Activated CD8-positive, alpha-beta T cell treated with anti-CD3 and anti-CD28 coated beads, Interleukin-2, amount 10 ng/mL, durations not matched to agents 7 days and 5 days (primary cell): ENCODE measurements at regions not wholly inside any gene's neighbourhood (a gene's known extent, or its start where the extent isn't known, plus 50 kb on each side); places are given as distances from the start of the nearest gene placed in this dataset.

Source experiments
- ATAC-seq: fragments of 150-1000 bp; cut with Tn5 transposase; one replicate; pipeline ENCODE4 v1.10.0; 2021; ENCODE audit warnings: moderate library complexity
- CTCF ChIA-PET: fragments of 350-600 bp; sonication (Branson Sonifier 250); formaldehyde crosslinking; loops from one replicate; lab custom pipeline; 2021; ENCODE audit warnings: antibody characterized with exemption; lab: Charles Lee
- POLR2A ChIA-PET: fragments of 350-600 bp; sonication (Branson Sonifier 250); formaldehyde crosslinking; loops from one replicate; lab custom pipeline; 2021; ENCODE audit warnings: antibody characterized with exemption; lab: Charles Lee
- DNase-seq: peaks from one replicate; pipeline ENCODE4 v3.0.0-alpha.2; 2020
- H3K27ac Mint-ChIP-seq: one replicate; pipeline ENCODE4 v1.8.0; 2021; ENCODE audit warnings: mild to moderate bottlenecking, mixed read lengths
- H3K27me3 Mint-ChIP-seq: one replicate; pipeline ENCODE4 v1.8.0; 2021; ENCODE audit warnings: low read depth, mixed read lengths
- H3K36me3 Mint-ChIP-seq: one replicate; pipeline ENCODE4 v1.8.0; 2021; ENCODE audit warnings: low read depth, mixed read lengths
- H3K4me1 Mint-ChIP-seq: one replicate; pipeline ENCODE4 v1.8.0; 2021; ENCODE audit warnings: low read depth, mixed read lengths
- H3K4me3 Mint-ChIP-seq: one replicate; pipeline ENCODE4 v1.8.0; 2021; ENCODE audit warnings: mild to moderate bottlenecking, mixed read lengths
- H3K9me3 Mint-ChIP-seq: one replicate; pipeline ENCODE4 v1.8.0; 2022; ENCODE audit warnings: mixed read lengths; ENCODE audit not compliant: insufficient read depth

DNA sequence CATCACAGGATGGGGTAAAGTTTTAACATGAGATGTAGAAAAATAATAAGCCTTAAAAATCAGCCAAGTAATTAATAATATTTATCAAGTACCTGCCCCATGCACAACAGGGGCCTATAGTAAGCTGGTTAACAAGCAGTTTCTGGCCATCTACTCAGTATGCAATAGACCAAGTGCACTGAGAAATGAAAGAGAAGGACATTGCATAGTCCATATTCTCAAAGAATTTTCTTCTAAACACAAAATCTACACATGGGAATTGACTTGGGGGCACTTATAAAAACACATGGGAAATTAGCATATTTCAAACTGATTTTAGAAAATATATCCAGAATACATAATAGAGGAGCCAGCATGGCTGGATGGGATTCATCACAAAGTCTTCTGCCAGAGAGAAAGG, 109.5 kb downstream of the DIO2 start:
- CTCF ChIA-PET, result no interaction called here
- ATAC-seq, result no peak
- no peak for DNase-seq
- H3K36me3 Mint-ChIP-seq, result no peaks in the 10 kb centered on the region
- no peaks in the 10 kb centered on the region for H3K27me3 Mint-ChIP-seq
- no peak overlapping the region for H3K4me3 Mint-ChIP-seq
- H3K27ac Mint-ChIP-seq, result no peak overlapping the region
- H3K9me3 Mint-ChIP-seq, result peaks cover 5% of the 10 kb centered on the region
- POLR2A ChIA-PET, result no interaction called here
- no peaks in the 10 kb centered on the region for H3K4me1 Mint-ChIP-seq

- Mint-ChIP-seq H3K9me3 (peaks cover 5% of the 10 kb centered on the region), H3K4me1 (no peaks in the 10 kb centered on the region), H3K36me3 (no peaks in the 10 kb centered on the region), H3K27me3 (no peaks in the 10 kb centered on the region), H3K27ac (no peak overlapping the region), H3K4me3 (no peak overlapping the region)
- ATAC-seq (no peak), DNase-seq (no peak)
- POLR2A ChIA-PET, result no interaction called here
- CTCF ChIA-PET, result no interaction called here
Observed at GRCh38 chr14:80100681-80101080, 110.6 kb downstream of the DIO2 start.

- Mint-ChIP-seq H3K4me1 (no peaks in the 10 kb centered on the region), H3K4me3 (no peak overlapping the region), H3K27me3 (no peaks in the 10 kb centered on the region), H3K27ac (no peak overlapping the region), H3K36me3 (no peaks in the 10 kb centered on the region), H3K9me3 (peaks cover 5% of the 10 kb centered on the region)
- CTCF ChIA-PET, result no interaction called here
- DNase-seq, result no peak
- no peak for ATAC-seq
- POLR2A ChIA-PET, result no interaction called here
Observed at GRCh38 chr14:80095623-80096022, 115.7 kb downstream of the DIO2 start.

GRCh38 chr14:80087411-80087810, 123.9 kb downstream of the DIO2 start:
- CTCF ChIA-PET, result no interaction called here
- Mint-ChIP-seq H3K4me1 (no peaks in the 10 kb centered on the region), H3K9me3 (no peaks in the 10 kb centered on the region), H3K27ac (no peak overlapping the region), H3K36me3 (no peaks in the 10 kb centered on the region), H3K27me3 (no peaks in the 10 kb centered on the region), H3K4me3 (no peak overlapping the region)
- POLR2A ChIA-PET, result no interaction called here
- ATAC-seq (no peak), DNase-seq (no peak)

DNA sequence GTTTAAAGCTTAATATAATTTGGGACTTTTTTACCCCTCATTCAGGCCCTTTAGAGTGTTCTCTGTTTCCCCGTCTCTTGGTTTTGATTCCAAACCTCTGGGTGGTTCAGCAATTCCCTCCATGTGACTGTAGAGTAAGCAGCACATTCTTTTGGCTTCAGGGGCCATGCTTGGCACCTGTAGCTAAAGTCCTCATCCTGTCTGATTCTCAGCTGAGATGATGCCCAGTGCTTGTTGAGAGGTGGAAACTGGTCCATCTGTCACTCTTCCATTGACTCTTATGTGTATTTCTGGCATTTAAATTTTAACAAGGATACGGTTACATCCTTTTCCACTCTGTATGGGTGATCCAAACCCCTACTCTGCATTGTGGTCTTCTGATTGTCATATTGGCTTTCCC, 127.1 kb downstream of the DIO2 start:
- Mint-ChIP-seq H3K27ac (no peak overlapping the region), H3K9me3 (no peaks in the 10 kb centered on the region), H3K36me3 (no peaks in the 10 kb centered on the region), H3K4me1 (no peaks in the 10 kb centered on the region), H3K27me3 (no peaks in the 10 kb centered on the region), H3K4me3 (no peak overlapping the region)
- CTCF ChIA-PET, result no interaction called here
- ATAC-seq (no peak), DNase-seq (no peak)
- POLR2A ChIA-PET, result no interaction called here

DNA sequence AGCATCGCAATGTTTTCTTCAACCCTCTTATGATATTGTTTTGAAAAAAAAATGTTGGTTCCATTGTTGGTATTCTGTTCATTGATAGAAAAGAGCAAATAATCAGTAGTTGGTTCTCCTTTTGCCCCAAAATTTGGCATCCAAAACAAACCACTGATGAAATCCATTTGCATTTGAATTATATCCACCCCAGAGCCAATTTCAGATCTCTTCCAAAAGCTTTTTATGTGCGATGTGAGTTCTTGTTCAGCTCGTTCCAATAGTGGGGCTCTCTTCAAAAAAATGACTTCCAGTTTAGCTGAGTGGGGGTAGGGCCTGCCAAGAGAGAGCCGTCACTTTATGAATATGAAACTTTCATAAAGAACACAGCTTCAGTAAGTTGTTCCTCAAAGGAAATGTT, 130.7 kb downstream of the DIO2 start:
- Mint-ChIP-seq H3K27ac (no peak overlapping the region), H3K36me3 (no peaks in the 10 kb centered on the region), H3K27me3 (no peaks in the 10 kb centered on the region), H3K9me3 (peaks cover 2% of the 10 kb centered on the region), H3K4me3 (no peak overlapping the region), H3K4me1 (no peaks in the 10 kb centered on the region)
- ChIA-PET POLR2A (no interaction called here), CTCF (no interaction called here)
- ATAC-seq, result no peak
- DNase-seq, result no peak

GRCh38 chr14:80078501-80078900, 132.8 kb downstream of the DIO2 start:
- ChIA-PET CTCF (no interaction called here), POLR2A (no interaction called here)
- ATAC-seq, result no peak
- H3K4me3 Mint-ChIP-seq, result no peak overlapping the region
- H3K27me3 Mint-ChIP-seq, result no peaks in the 10 kb centered on the region
- no peak overlapping the region for H3K27ac Mint-ChIP-seq
- DNase-seq, result no peak
- peaks cover 6% of the 10 kb centered on the region for H3K9me3 Mint-ChIP-seq
- H3K4me1 Mint-ChIP-seq, result no peaks in the 10 kb centered on the region
- no peaks in the 10 kb centered on the region for H3K36me3 Mint-ChIP-seq

GRCh38 chr14:80077262-80077661, 134.0 kb downstream of the DIO2 start:
- H3K27me3 Mint-ChIP-seq, result no peaks in the 10 kb centered on the region
- POLR2A ChIA-PET, result no interaction called here
- CTCF ChIA-PET, result no interaction called here

GRCh38 chr14:80074900-80075574, 136.3 kb downstream of the DIO2 start:
- Mint-ChIP-seq H3K36me3 (no peaks in the 10 kb centered on the region), H3K4me1 (no peaks in the 10 kb centered on the region), H3K27ac (no peak overlapping the region), H3K9me3 (peaks cover 12% of the 10 kb centered on the region), H3K27me3 (no peaks in the 10 kb centered on the region), H3K4me3 (no peak overlapping the region)
- CTCF ChIA-PET, result interaction anchor here (0.6 kb wide), 1 partner anchor 9 kb away, joined by 3 read pairs; no protein-coding TSS in a partner anchor
- POLR2A ChIA-PET, result no interaction called here
- ATAC-seq (no peak), DNase-seq (no peak)

More at GRCh38 chr14:80077262-80077661, 134.0 kb downstream of the DIO2 start:
- no peak for ATAC-seq
- Mint-ChIP-seq H3K4me1 (no peaks in the 10 kb centered on the region), H3K27ac (no peak overlapping the region), H3K9me3 (peaks cover 7% of the 10 kb centered on the region), H3K4me3 (no peak overlapping the region), H3K36me3 (no peaks in the 10 kb centered on the region)
- DNase-seq, result no peak

DNA sequence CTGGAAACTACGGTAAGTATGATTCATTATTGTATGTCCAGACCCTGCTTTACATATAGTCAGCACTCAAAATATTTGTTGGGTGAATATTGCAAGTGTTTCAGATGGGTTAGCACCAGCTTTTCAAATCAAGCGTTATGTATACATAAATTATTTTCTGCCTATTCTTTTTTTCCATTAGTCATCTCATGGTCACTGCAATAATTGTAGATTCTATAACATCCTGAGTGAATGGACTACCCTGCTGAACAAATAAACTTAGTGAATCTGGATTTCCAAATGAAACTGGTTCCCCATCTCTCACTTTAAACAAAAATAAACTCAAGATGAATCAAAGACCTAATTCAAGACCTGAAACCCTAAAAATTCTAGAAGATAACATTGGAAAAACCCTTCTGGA, 152.3 kb downstream of the DIO2 start:
- Mint-ChIP-seq H3K27ac (no peak overlapping the region), H3K4me3 (no peak overlapping the region), H3K9me3 (peaks cover 8% of the 10 kb centered on the region), H3K27me3 (no peaks in the 10 kb centered on the region), H3K4me1 (no peaks in the 10 kb centered on the region), H3K36me3 (no peaks in the 10 kb centered on the region)
- ATAC-seq (no peak), DNase-seq (no peak)
- ChIA-PET POLR2A (no interaction called here), CTCF (no interaction called here)

DNA sequence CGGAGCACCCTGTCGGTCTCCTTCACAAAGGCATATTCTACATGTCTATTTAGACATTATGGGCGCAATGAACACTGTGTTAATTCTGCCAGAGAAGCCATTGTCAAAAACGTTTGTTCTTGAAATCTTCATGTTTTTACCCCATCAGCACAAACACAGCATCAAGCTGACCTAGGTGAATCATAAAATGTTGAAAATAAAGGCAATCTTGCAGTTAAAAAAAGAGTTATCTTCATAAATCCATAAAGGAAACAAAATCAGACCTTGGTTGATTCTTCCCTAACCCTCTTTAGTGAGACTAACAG, 154.9 kb downstream of the DIO2 start:
- Mint-ChIP-seq H3K4me1 (no peaks in the 10 kb centered on the region), H3K4me3 (no peak overlapping the region), H3K27ac (no peak overlapping the region), H3K27me3 (no peaks in the 10 kb centered on the region), H3K9me3 (no peaks in the 10 kb centered on the region), H3K36me3 (no peaks in the 10 kb centered on the region)
- POLR2A ChIA-PET, result no interaction called here
- DNase-seq, result no peak
- CTCF ChIA-PET, result interaction anchor here (0.7 to 2.0 kb wide), 3 partner anchors 793 to 931 kb away, joined by 3 to 5 read pairs (median 4); no protein-coding TSS in a partner anchor
- no peak for ATAC-seq

DNA sequence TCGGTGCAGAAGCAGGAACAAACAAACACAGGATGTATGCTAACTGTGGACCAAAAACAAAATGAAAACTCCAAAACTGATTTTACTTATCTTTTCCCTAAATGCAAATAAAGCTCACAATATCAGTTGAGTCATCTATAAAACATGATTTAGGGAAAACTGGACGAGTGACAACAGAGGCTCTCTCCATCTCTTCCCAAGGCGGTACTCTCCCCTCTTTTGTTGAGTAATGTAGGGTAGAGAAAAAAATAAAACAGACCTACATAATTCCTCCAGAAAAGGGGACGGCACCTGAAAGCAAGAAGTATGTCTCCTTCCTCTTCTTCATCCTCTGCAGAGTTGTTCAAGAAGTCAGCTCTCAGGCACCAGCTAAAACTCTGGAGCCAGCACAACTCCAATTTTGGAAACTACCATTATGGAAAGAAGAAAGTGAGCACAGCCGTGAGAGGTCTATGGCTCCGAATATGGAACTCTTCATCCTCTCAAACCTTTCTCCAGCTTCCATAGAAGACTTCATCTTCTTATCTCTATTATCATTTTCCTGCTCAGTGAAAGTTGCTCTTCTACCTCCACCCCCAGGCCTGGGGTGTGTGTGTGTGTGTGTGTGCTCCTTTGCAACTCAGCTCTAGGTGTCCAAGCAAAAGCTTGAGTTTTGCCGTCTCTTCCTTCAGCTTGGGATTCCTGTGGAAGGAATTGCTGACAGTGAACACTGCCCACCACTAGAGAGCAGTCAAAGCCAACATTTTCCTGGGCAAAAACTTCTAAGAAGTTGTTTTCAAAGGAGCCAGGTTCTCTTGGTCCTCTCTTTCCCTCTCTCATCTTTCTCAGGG, 155.4 kb downstream of the DIO2 start:
- H3K36me3 Mint-ChIP-seq, result no peaks in the 10 kb centered on the region

More for the DNA sequence above, 155.4 kb downstream of the DIO2 start:
- H3K27me3 Mint-ChIP-seq, result no peaks in the 10 kb centered on the region
- no peak overlapping the region for H3K27ac Mint-ChIP-seq
- no peak for ATAC-seq
- ChIA-PET CTCF (interaction anchor here (0.7 to 2.0 kb wide), 4 partner anchors 788 to 931 kb away, joined by 3 to 5 read pairs (median 4); no protein-coding TSS in a partner anchor), POLR2A (no interaction called here)
- no peaks in the 10 kb centered on the region for H3K9me3 Mint-ChIP-seq
- DNase-seq, result no peak
- no peak overlapping the region for H3K4me3 Mint-ChIP-seq
- no peaks in the 10 kb centered on the region for H3K4me1 Mint-ChIP-seq
